Epithelial cell of proximal tubule (primary cell): ENCODE measurements at regions not wholly inside any gene's neighbourhood (a gene's known extent, or its start where the extent isn't known, plus 50 kb on each side); places are given as distances from the start of the nearest gene placed in this dataset.

Experiments used
- DNase-seq: peaks from one replicate; pipeline ENCODE4 v3.0.0-alpha.2; 2011; ENCODE audit warnings: low read depth
- H3K4me3 ChIP-seq: 2 replicates; pipeline ENCODE4 v1.5.1; 2011; ENCODE audit warnings: low read depth, mild to moderate bottlenecking, low read length
- TF ChIP-seq, protein P1 (sequence below): conservative IDR thresholded peaks from 2 replicates; pipeline ENCODE4 v1.5.1; 2012; ENCODE audit warnings: low read depth, mild to moderate bottlenecking, low read length

DNA sequence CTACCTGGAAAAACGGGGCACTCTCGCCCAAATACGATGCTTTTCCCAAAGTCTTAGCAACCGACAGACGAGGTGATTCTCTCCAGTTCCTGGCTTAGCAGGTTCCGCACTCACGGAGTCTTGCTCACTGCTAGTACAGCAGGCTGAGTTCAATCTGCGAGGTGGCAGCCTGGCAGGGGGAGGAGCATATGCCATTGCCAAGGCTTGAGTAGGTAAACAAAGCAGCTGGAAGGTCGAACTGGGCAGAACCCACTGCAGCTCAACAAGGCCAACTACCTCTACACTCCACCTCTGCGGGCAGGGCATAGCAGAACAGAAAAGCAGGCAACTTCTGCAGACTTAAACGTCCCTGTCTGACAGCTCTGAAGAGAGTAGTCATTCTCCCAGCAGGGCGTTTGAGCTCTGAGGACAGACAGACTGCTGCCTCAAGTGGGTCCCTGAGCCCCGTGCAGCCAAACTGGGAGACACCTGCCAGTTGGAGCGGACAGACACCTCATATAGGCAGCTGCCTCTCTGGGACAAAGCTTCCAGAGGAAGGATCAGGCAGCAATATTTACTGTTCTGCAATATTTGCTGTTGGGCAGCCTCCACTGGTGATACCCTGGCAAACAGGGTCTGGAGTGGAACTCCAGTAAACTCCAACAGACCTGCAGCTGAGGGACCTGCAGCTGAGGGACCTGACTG is 73.4 kb upstream of the CADM2 start:
- no peak overlapping the region for H3K4me3 ChIP-seq
- TF ChIP-seq, protein P1, sequence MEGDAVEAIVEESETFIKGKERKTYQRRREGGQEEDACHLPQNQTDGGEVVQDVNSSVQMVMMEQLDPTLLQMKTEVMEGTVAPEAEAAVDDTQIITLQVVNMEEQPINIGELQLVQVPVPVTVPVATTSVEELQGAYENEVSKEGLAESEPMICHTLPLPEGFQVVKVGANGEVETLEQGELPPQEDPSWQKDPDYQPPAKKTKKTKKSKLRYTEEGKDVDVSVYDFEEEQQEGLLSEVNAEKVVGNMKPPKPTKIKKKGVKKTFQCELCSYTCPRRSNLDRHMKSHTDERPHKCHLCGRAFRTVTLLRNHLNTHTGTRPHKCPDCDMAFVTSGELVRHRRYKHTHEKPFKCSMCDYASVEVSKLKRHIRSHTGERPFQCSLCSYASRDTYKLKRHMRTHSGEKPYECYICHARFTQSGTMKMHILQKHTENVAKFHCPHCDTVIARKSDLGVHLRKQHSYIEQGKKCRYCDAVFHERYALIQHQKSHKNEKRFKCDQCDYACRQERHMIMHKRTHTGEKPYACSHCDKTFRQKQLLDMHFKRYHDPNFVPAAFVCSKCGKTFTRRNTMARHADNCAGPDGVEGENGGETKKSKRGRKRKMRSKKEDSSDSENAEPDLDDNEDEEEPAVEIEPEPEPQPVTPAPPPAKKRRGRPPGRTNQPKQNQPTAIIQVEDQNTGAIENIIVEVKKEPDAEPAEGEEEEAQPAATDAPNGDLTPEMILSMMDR, result no peak

DNA sequence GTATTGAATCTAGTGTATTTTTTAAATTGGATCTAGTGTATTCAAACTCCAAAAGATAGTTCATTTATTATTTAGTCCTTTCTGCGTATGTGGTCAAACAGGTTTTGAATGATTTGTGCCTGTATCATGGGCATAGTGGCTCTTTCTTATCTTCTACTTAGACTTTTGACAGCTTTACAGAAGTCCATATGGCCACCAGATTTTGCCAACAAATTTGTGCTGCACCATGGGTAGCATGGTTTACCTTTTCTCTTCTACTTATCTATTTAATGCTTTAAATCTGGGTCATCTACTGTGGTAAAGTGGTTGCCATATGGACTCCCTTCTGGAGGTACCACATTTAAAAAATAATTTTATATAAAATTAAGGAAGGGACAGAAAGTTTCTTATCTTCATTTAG is 66.9 kb upstream of the CADM2 start:
- H3K4me3 ChIP-seq, result no peak overlapping the region
- no peak for DNase-seq
- TF ChIP-seq, protein P1, result no peak

More for the DNA sequence above, 73.4 kb upstream of the CADM2 start:
- no peak for DNase-seq

DNA sequence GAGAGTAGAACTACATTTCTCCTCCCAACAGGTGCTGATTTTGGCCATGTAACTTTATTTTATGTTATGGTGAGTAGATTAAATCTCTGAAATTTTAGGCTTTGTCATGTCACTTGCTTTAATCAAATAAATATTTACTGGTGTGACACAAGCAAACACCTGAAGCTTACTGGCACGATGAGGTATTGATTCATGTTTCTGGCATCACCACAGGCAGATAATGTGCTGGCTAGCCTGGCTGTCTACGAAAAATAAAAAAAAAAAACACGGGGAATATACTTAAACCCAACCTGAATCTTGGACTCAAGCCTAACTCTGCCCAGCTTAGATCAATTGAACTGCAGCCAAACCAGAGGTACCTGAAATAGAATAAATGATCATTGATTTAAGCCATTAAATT is 65.6 kb upstream of the CADM2 start:
- TF ChIP-seq, protein P1, result no peak
- DNase-seq, result no peak

DNA sequence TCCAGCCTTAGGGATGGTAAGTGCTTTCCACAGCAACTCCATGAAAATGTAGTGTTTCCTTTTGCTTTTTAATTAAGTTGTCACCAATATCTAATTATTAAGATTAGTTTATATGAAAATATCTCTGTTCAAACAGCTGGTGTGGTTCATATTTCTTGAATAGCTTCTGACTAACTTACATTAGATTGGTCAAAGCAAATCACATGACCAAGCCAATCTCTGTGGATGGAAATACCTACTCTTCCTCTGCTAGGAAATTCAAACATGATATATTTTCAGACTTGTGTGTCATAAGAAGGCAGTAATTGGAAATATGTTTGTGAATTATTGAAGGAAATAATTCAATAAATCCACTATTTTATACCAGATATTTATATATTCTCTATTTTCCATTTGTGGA is 54.6 kb upstream of the CADM2 start:
- DNase-seq, result no peak
- no peak overlapping the region for H3K4me3 ChIP-seq
- TF ChIP-seq, protein P1, result no peak

More for the DNA sequence above, 65.6 kb upstream of the CADM2 start:
- no peak overlapping the region for H3K4me3 ChIP-seq

DNA sequence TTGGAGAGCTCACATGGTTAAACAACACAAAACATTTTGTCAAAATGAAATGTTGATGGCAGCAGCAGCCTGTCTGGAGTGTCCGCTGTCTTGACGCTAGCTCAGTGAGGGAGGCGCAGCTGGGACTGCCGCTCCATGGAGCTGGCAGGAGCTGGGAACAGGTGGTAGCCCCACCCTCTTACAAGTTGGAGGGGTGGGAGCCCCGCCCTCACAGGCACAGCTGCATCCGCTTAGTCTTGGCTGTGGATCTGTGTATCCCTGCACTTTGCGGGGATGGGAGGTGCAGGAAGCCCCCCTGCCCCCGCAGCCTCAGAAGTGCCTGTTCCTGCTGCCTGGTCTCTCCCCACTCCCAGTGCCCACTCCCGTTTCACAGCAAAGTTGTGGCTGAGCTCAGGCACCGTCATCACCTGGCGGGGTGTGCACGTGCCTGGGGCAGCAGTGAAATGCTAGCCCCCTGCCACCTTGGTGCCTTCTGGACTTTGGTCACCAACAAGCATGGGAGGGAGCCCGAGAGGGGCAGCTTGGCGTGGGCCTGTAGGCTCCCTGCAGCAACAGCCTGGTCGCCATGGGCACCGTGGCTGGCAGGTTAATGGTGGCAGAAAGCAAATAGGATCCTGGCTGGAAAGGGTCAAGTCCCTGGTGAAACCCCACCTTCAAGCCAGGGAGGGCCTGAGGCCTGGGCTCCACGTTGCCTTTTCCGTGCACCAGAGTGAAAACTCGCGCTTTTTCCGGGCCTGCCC is 53.8 kb upstream of the CADM2 start:
- TF ChIP-seq, protein P1, result no peak
- no peak overlapping the region for H3K4me3 ChIP-seq
- DNase-seq, result no peak

DNA sequence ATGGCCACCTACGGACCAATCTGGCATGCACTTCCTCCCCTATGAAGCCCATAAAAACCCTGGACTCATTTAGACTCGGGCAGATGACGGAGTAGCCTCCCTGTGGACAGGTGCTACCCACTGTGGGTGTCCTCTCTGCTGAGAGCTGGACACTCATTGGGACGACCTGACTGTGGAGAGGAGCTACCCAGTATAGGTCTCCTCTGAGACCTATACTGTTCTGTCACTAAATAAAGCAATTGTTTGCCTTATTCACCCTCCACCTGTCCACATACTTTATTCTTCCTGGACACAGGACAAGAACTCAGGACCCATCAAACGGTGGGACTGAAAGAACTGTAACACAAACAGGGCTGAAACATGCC is 53.3 kb upstream of the CADM2 start:
- no peak overlapping the region for H3K4me3 ChIP-seq
- TF ChIP-seq, protein P1, result no peak
- DNase-seq, result no peak
